H1 (cell line): ENCODE measurements at regions not wholly inside any gene's neighbourhood (a gene's known extent, or its start where the extent isn't known, plus 50 kb on each side); places are given as distances from the start of the nearest gene placed in this dataset.

Source experiments
- CTCF ChIA-PET: fragments of 300-600 bp; sonication (Branson Sonifier 250); formaldehyde crosslinking; loops from one replicate; lab custom pipeline; 2021; ENCODE audit not compliant: partially characterized antibody; lab: Charles Lee
- POLR2A ChIA-PET: fragments of 300-600 bp; sonication (Branson Sonifier 250); formaldehyde crosslinking; loops from one replicate; lab custom pipeline; 2021; ENCODE audit warnings: inconsistent platforms; ENCODE audit not compliant: partially characterized antibody; lab: Charles Lee
- DNase-seq, 2 experiments: peaks; one replicate each; pipeline versions ENCODE4 v3.0.0 to v3.0.0-alpha.2; 2010 to 2022; ENCODE audit warnings: low spot score in 2 of 2, low read depth in 1 of 2, mixed read lengths in 1 of 2
- FAIRE-seq: peaks from 2 replicates; lab custom pipeline; 2011; peaks lifted over from hg19 to GRCh38; lab: Jason Lieb, UNC
- H2AFZ ChIP-seq: 2 replicates; pipeline ENCODE4 v1.8.1; 2012; ENCODE audit warnings: low read length, inconsistent platforms
- H2AK5ac ChIP-seq: 2 replicates; pipeline ENCODE4 v1.6.1; 2013; ENCODE audit warnings: low read depth, low read length
- H2BK120ac ChIP-seq: replicated peaks from 2 replicates; pipeline ENCODE3; 2013; ENCODE audit warnings: low read depth, low read length, inconsistent platforms
- H2BK12ac ChIP-seq: 2 replicates; pipeline ENCODE4 v1.6.1; 2013; ENCODE audit warnings: low read depth, low read length
- H2BK15ac ChIP-seq: 2 replicates; pipeline ENCODE4 v1.6.1; 2013; ENCODE audit warnings: low read length
- H2BK20ac ChIP-seq: 2 replicates; pipeline ENCODE4 v1.6.1; 2013; ENCODE audit warnings: low read length
- H2BK5ac ChIP-seq: 2 replicates; pipeline ENCODE4 v1.6.1; 2013; ENCODE audit warnings: low read depth, low read length
- H3K14ac ChIP-seq: 2 replicates; pipeline ENCODE4 v1.6.1; 2013; ENCODE audit warnings: inconsistent platforms; ENCODE audit not compliant: insufficient read length
- H3K18ac ChIP-seq: 2 replicates; pipeline ENCODE4 v1.6.1; 2013; ENCODE audit warnings: low read length; ENCODE audit errors: extremely low read depth
- H3K23ac ChIP-seq: 2 replicates; pipeline ENCODE4 v1.6.1; 2013; ENCODE audit warnings: inconsistent platforms; ENCODE audit not compliant: insufficient read length
- H3K23me2 ChIP-seq: 2 replicates; pipeline ENCODE4 v1.6.1; 2013; ENCODE audit warnings: low read depth, low read length
- H3K27ac ChIP-seq: 2 replicates; pipeline ENCODE4 v1.6.1; 2011; ENCODE audit warnings: low read depth, low read length, inconsistent platforms
- H3K27me3 ChIP-seq, 4 experiments: replicated peaks in 1 of 4; 1 replicate in 1 of 4; 2 replicates in 3 of 4; pipeline versions ENCODE4 v1.6.1 to v1.8.1; 2011 to 2013; ENCODE audit warnings: low read length in 3 of 4, mild to moderate bottlenecking in 3 of 4, inconsistent platforms in 2 of 4, mixed read lengths in 2 of 4, moderate library complexity in 1 of 4; ENCODE audit not compliant: control insufficient read depth in 3 of 4, insufficient read depth in 3 of 4; ENCODE audit errors: extremely low read depth in 1 of 4
- H3K36me3 ChIP-seq, 4 experiments: 2 replicates each; pipeline versions ENCODE4 v1.6.1 to v1.8.1; 2011 to 2013; ENCODE audit warnings: mild to moderate bottlenecking in 4 of 4, low read length in 3 of 4, moderate library complexity in 2 of 4, control low read depth in 1 of 4, inconsistent platforms in 1 of 4; ENCODE audit not compliant: insufficient read depth in 4 of 4, control insufficient read depth in 2 of 4
- H3K4ac ChIP-seq: replicated peaks from 2 replicates; pipeline ENCODE3; 2013; ENCODE audit warnings: low read length, low read depth, mixed read lengths, inconsistent platforms; ENCODE audit not compliant: insufficient read length
- H3K4me1 ChIP-seq, 4 experiments: replicated peaks in 1 of 4; 1 replicate in 1 of 4; 2 replicates in 3 of 4; pipeline versions ENCODE4 v1.6.1 to v1.8.1; 2011 to 2013; ENCODE audit warnings: low read length in 3 of 4, inconsistent platforms in 2 of 4, mixed read lengths in 1 of 4; ENCODE audit not compliant: insufficient read depth in 4 of 4, control insufficient read depth in 3 of 4
- H3K4me2 ChIP-seq, 2 experiments: 2 replicates each; pipeline versions ENCODE4 v1.6.1 to v1.8.1; 2011 to 2013; ENCODE audit warnings: low read depth in 2 of 2, low read length in 2 of 2, control low read depth in 1 of 2, inconsistent platforms in 1 of 2, mild to moderate bottlenecking in 1 of 2; ENCODE audit not compliant: insufficient read depth in 1 of 2
- H3K4me3 ChIP-seq, 4 experiments: fragments of 200-600, 300-600 bp in 1 of 4; sonication (generic), shearing (Covaris generic), sonication (Bioruptor Twin) in 1 of 4; 2 replicates each; pipeline versions ENCODE4 v1.5.1 to v1.8.1; 2011 to 2016; ENCODE audit warnings: low read length in 4 of 4, low read depth in 3 of 4, control low read depth in 2 of 4, inconsistent platforms in 2 of 4, mild to moderate bottlenecking in 2 of 4, mixed read lengths in 1 of 4, moderate library complexity in 1 of 4; ENCODE audit not compliant: insufficient read depth in 2 of 4; ENCODE audit errors: extremely low read depth in 1 of 4
- H3K56ac ChIP-seq: replicated peaks from 2 replicates; pipeline ENCODE3; 2013; ENCODE audit warnings: low read depth, mild to moderate bottlenecking, mixed read lengths, low read length, inconsistent platforms; ENCODE audit not compliant: insufficient read length
- H3K79me1 ChIP-seq: 2 replicates; pipeline ENCODE4 v1.6.1; 2013; ENCODE audit warnings: low read depth, low read length, control low read depth
- H3K79me2 ChIP-seq, 2 experiments: 2 replicates each; pipeline versions ENCODE4 v1.6.1 to v1.8.1; 2012 to 2013; ENCODE audit warnings: low read length in 2 of 2, mild to moderate bottlenecking in 2 of 2, inconsistent platforms in 1 of 2; ENCODE audit not compliant: insufficient read depth in 2 of 2, control insufficient read depth in 1 of 2
- H3K9ac ChIP-seq, 4 experiments: replicated peaks in 1 of 4; 1 replicate in 1 of 4; 2 replicates in 3 of 4; pipeline versions ENCODE4 v1.6.1 to v1.8.1; 2011 to 2013; ENCODE audit warnings: low read depth in 3 of 4, low read length in 3 of 4, control low read depth in 2 of 4, mild to moderate bottlenecking in 2 of 4, moderate library complexity in 2 of 4, inconsistent platforms in 1 of 4; ENCODE audit errors: extremely low read depth in 1 of 4
- H3K9me3 ChIP-seq, 2 experiments: 2 replicates each; pipeline versions ENCODE4 v1.6.1 to v1.8.1; 2012 to 2013; ENCODE audit warnings: mild to moderate bottlenecking in 2 of 2, moderate library complexity in 2 of 2, control low read depth in 1 of 2, inconsistent platforms in 1 of 2, low read depth in 1 of 2, low read length in 1 of 2, mixed read lengths in 1 of 2; ENCODE audit not compliant: insufficient read depth in 2 of 2
- H4K20me1 ChIP-seq, 2 experiments: replicated peaks in 1 of 2; 2 replicates each; pipeline versions ENCODE3 to v1.8.1; 2011 to 2013; ENCODE audit warnings: inconsistent platforms in 2 of 2, low read length in 2 of 2, mild to moderate bottlenecking in 1 of 2; ENCODE audit not compliant: insufficient read depth in 2 of 2, control insufficient read depth in 1 of 2
- H4K5ac ChIP-seq: 2 replicates; pipeline ENCODE4 v1.6.1; 2013; ENCODE audit warnings: low read length, low read depth, mixed read lengths, inconsistent platforms; ENCODE audit not compliant: insufficient read length
- H4K8ac ChIP-seq: 2 replicates; pipeline ENCODE4 v1.8.0; 2013; ENCODE audit warnings: mild to moderate bottlenecking, moderate library complexity, low read length, inconsistent platforms; ENCODE audit not compliant: insufficient read depth; ENCODE audit errors: extremely low read depth
- H4K91ac ChIP-seq: replicated peaks from 2 replicates; pipeline ENCODE3; 2013; ENCODE audit warnings: low read length, mixed read lengths, inconsistent platforms; ENCODE audit not compliant: insufficient read length
- ASH2L ChIP-seq: fragments of 200-600, 300-600 bp; sonication (generic); IDR thresholded peaks from one replicate; pipeline ENCODE4 v1.7.1; 2017; ENCODE audit warnings: low read length
- CREB1 ChIP-seq: IDR thresholded peaks from 2 replicates; pipeline ENCODE4 v1.6.1; 2012; ENCODE audit warnings: inconsistent platforms
- E2F6 ChIP-seq: IDR thresholded peaks from 2 replicates; pipeline ENCODE4 v1.6.1; 2012; ENCODE audit warnings: inconsistent platforms
- EGR1 ChIP-seq: IDR thresholded peaks from 2 replicates; pipeline ENCODE4 v1.6.1; 2011; ENCODE audit warnings: low read depth, low read length, borderline replicate concordance
- GABPA ChIP-seq: IDR thresholded peaks from 2 replicates; pipeline ENCODE4 v1.6.1; 2011; ENCODE audit warnings: mild to moderate bottlenecking, low read length, moderate library complexity, borderline replicate concordance; ENCODE audit not compliant: insufficient read depth
- MAX ChIP-seq: IDR thresholded peaks from 2 replicates; pipeline ENCODE4 v1.6.1; 2012; ENCODE audit warnings: inconsistent platforms
- POLR2AphosphoS5 ChIP-seq: IDR thresholded peaks from 2 replicates; pipeline ENCODE4 v1.6.1; 2011; ENCODE audit warnings: low read depth, low read length
- RAD21 ChIP-seq, 2 experiments: IDR thresholded peaks in 1 of 2; conservative IDR thresholded peaks in 1 of 2; 2 replicates each; pipeline ENCODE4 v1.6.1; 2011; ENCODE audit warnings: low read depth in 2 of 2, low read length in 2 of 2, improper control_type of control experiment in 1 of 2, inconsistent platforms in 1 of 2, mild to moderate bottlenecking in 1 of 2, moderate library complexity in 1 of 2
- RFX5 ChIP-seq: IDR thresholded peaks from 2 replicates; pipeline ENCODE4 v1.6.1; 2011; ENCODE audit warnings: low read depth, low read length, improper control_type of control experiment, borderline replicate concordance
- SAP30 ChIP-seq: fragments of 300-600 bp; sonication (generic); IDR thresholded peaks from 2 replicates; pipeline ENCODE4 v1.7.1; 2012; ENCODE audit warnings: low read length, moderate library complexity, mild to moderate bottlenecking, inconsistent platforms; ENCODE audit not compliant: insufficient read depth, insufficient replicate concordance
- SP1 ChIP-seq: IDR thresholded peaks from 2 replicates; pipeline ENCODE4 v1.6.1; 2011; ENCODE audit warnings: low read depth, low read length
- SUZ12 ChIP-seq: fragments of 200-600 bp; sonication (generic); IDR thresholded peaks from 2 replicates; pipeline ENCODE4 v1.6.1; 2012; ENCODE audit warnings: mild to moderate bottlenecking, inconsistent platforms, low read length, moderate library complexity, mixed read lengths
- TCF12 ChIP-seq: IDR thresholded peaks from 2 replicates; pipeline ENCODE4 v1.6.1; 2011; ENCODE audit warnings: low read depth, mild to moderate bottlenecking, low read length
- TEAD4 ChIP-seq: IDR thresholded peaks from 2 replicates; pipeline ENCODE4 v1.6.1; 2012; ENCODE audit warnings: low read depth, low read length, inconsistent platforms, mixed read lengths
- ZNF274 ChIP-seq: IDR thresholded peaks from 2 replicates; pipeline ENCODE4 v1.7.0; 2012; ENCODE audit warnings: low read length, borderline replicate concordance; ENCODE audit errors: extremely low read depth
- WGBS, 2 experiments: shearing (Covaris generic) in 1 of 2; methylation state at CpG; one replicate each; pipeline versions ENCODE4 v1.1.6 to v1.1.7; 2013 to 2015; ENCODE audit warnings: low lambda C conversion rate in 2 of 2, mixed read lengths in 2 of 2, inconsistent platforms in 1 of 2, low coverage in 1 of 2, missing lambda C conversion rate in 1 of 2; ENCODE audit not compliant: insufficient replicate concordance in 2 of 2, insufficient coverage in 1 of 2, insufficient read length in 1 of 2; ENCODE audit errors: extremely low coverage in 1 of 2, missing lambda C conversion rate in 1 of 2; 5-methylcytosine and 5-hydroxymethylcytosine counted together

- POLR2A ChIA-PET = no interaction called here
- no peak overlapping the region for H3K4me2 ChIP-seq
- 82% methylated on average over 3 of the region's 3 CpGs; no CpG with 5 or more reads in 1 of the 2 experiments for WGBS, 2 experiments
- no peak for TF ChIP-seq TCF12
- no peak for TF ChIP-seq EGR1
- no peak for TF ChIP-seq CREB1
- no peak for TF ChIP-seq MAX
- TF ChIP-seq ZNF274 = no peak
- TF ChIP-seq SP1 = no peak
- TF ChIP-seq SAP30 = no peak
- no peak for TF ChIP-seq POLR2AphosphoS5
- TF ChIP-seq ASH2L = no peak
- TF ChIP-seq SUZ12 = no peak
- TF ChIP-seq RAD21 (IDR thresholded peaks at IDR 0.05 in 1 of 2, conservative IDR thresholded peaks at IDR 0.05 in 1 of 2; ENCODE audit: low read depth in 2 of 2, low read length in 2 of 2) = no peak
- TF ChIP-seq E2F6 = no peak
- no peak for TF ChIP-seq RFX5
- TF ChIP-seq GABPA = no peak
- no peak for TF ChIP-seq TEAD4
These were observed 240.1 kb upstream of the NOCT start for GRCh38 chr4:138775489-138775888.

More at GRCh38 chr4:138775489-138775888, 240.1 kb upstream of the NOCT start:
- no peak overlapping the region for H3K23ac ChIP-seq
- no peak overlapping the region for H2AK5ac ChIP-seq
- no peak overlapping the region for H2BK120ac ChIP-seq
- no peak overlapping the region for H3K56ac ChIP-seq
- H3K9me3 ChIP-seq = no peaks in the 10 kb centered on the region
- no peaks in the 10 kb centered on the region for H3K79me1 ChIP-seq
- FAIRE-seq = no peak
- H4K5ac ChIP-seq = no peak overlapping the region
- no peak overlapping the region for H3K27ac ChIP-seq
- H3K27me3 ChIP-seq = no peaks in the 10 kb centered on the region
- no peaks in the 10 kb centered on the region for H4K20me1 ChIP-seq
- H2BK15ac ChIP-seq = no peak overlapping the region
- H4K8ac ChIP-seq = no peak overlapping the region
- no peaks in the 10 kb centered on the region for H3K36me3 ChIP-seq
- no peak overlapping the region for H2BK12ac ChIP-seq
- H3K18ac ChIP-seq = no peak overlapping the region
- no peak overlapping the region for H3K9ac ChIP-seq
- H4K91ac ChIP-seq = no peak overlapping the region
- DNase-seq = no peak
- H3K4me1 ChIP-seq = no peaks in the 10 kb centered on the region
- H3K14ac ChIP-seq = no peak overlapping the region
- no peaks in the 10 kb centered on the region for H3K23me2 ChIP-seq
- H3K4ac ChIP-seq = no peak overlapping the region
- H2AFZ ChIP-seq = peak overlapping the region; percentile 88
- CTCF ChIA-PET = interaction anchor here (0.8 to 2.1 kb wide), 5 partner anchors 23 to 220 kb away, joined by 3 to 6 read pairs (median 4); no protein-coding TSS in a partner anchor
- H2BK20ac ChIP-seq = no peak overlapping the region
- no peak overlapping the region for H3K4me3 ChIP-seq
- H2BK5ac ChIP-seq = no peak overlapping the region
- H3K79me2 ChIP-seq = no peaks in the 10 kb centered on the region
